ENCODE measurements at regions not wholly inside any gene's neighbourhood (a gene's known extent, or its start where the extent isn't known, plus 50 kb on each side); places are given as distances from the start of the nearest gene placed in this dataset.
A peak's percentile ranks its signal among the peaks of the same experiment; 100 is the strongest.

GRCh38 chr11:69371731-69372588 is 78.0 kb downstream of the MYEOV start:
- Histone ChIP-seq H3K14ac (ENCODE audit: insufficient read length) (no peak overlapping the region), H3K36me3 (ENCODE audit: control insufficient read depth in 2 of 4, insufficient read depth in 4 of 4, low read length in 3 of 4) (no peaks in the 10 kb centered on the region), H2BK12ac (ENCODE audit: low read depth, low read length) (no peak overlapping the region), H3K4me3 (ENCODE audit: extremely low read depth in 1 of 4, insufficient read depth in 2 of 4, low read depth in 3 of 4, low read length in 4 of 4) (no peak overlapping the region), H3K23ac (ENCODE audit: insufficient read length) (no peak overlapping the region), H2BK15ac (ENCODE audit: low read length) (no peak overlapping the region), H3K79me1 (ENCODE audit: low read depth, low read length) (no peaks in the 10 kb centered on the region), H3K27me3 (replicated peaks in 1 of 4; ENCODE audit: control insufficient read depth in 3 of 4, extremely low read depth in 1 of 4, insufficient read depth in 3 of 4, low read length in 3 of 4) (no peaks in the 10 kb centered on the region), H4K91ac (replicated peaks; ENCODE audit: insufficient read length, low read length) (no peak overlapping the region), H4K5ac (ENCODE audit: insufficient read length, low read depth, low read length) (no peak overlapping the region), H4K20me1 (replicated peaks in 1 of 2; ENCODE audit: control insufficient read depth in 1 of 2, insufficient read depth in 2 of 2, low read length in 2 of 2) (no peaks in the 10 kb centered on the region), H4K8ac (ENCODE audit: extremely low read depth, insufficient read depth, low read length) (no peak overlapping the region), H2BK5ac (ENCODE audit: low read depth, low read length) (no peak overlapping the region), H3K27ac (ENCODE audit: low read depth, low read length) (no peak overlapping the region), H2BK20ac (ENCODE audit: low read length) (no peak overlapping the region), H2AFZ (ENCODE audit: low read length) (no peak overlapping the region; the same call in 1 of the 2 replicates), H3K23me2 (ENCODE audit: low read depth, low read length) (no peaks in the 10 kb centered on the region), H3K56ac (replicated peaks; ENCODE audit: insufficient read length, low read depth, low read length) (no peak overlapping the region), H3K9ac (replicated peaks in 1 of 4; ENCODE audit: extremely low read depth in 1 of 4, low read depth in 3 of 4, low read length in 3 of 4) (no peak overlapping the region), H3K4me2 (ENCODE audit: insufficient read depth in 1 of 2, low read depth in 2 of 2, low read length in 2 of 2) (no peak overlapping the region), H3K18ac (ENCODE audit: extremely low read depth, low read length) (no peak overlapping the region), H2BK120ac (replicated peaks; ENCODE audit: low read depth, low read length) (no peak overlapping the region), H2AK5ac (ENCODE audit: low read depth, low read length) (no peak overlapping the region), H3K4ac (replicated peaks; ENCODE audit: insufficient read length, low read depth, low read length) (no peak overlapping the region), H3K79me2 (ENCODE audit: control insufficient read depth in 1 of 2, insufficient read depth in 2 of 2, low read length in 2 of 2) (no peaks in the 10 kb centered on the region), H3K9me3 (ENCODE audit: insufficient read depth in 2 of 2, low read depth in 1 of 2, low read length in 1 of 2) (peaks cover 8 to 12% of the 10 kb centered on the region in 2 experiments; a peak in 3 of 4 replicates), H3K4me1 (replicated peaks in 1 of 4; ENCODE audit: control insufficient read depth in 3 of 4, insufficient read depth in 4 of 4, low read length in 3 of 4) (no peaks in the 10 kb centered on the region; a peak in 1 of 7 replicates)
- FAIRE-seq: no peak
- CTCF ChIA-PET (ENCODE audit: partially characterized antibody): no interaction called here
- peak in 1 of 2 experiments; percentile 32 for DNase-seq (ENCODE audit: low read depth in 1 of 2, low spot score in 2 of 2)
- WGBS, 2 experiments (ENCODE audit: extremely low coverage in 1 of 2, insufficient coverage in 1 of 2, insufficient read length in 1 of 2, insufficient replicate concordance in 2 of 2, low coverage in 1 of 2, low lambda C conversion rate in 2 of 2, missing lambda C conversion rate in 1 of 2): 96% methylated on average over 17 of the region's 17 CpGs; no CpG with 5 or more reads in 1 of the 2 experiments
- POLR2A ChIA-PET (ENCODE audit: partially characterized antibody): no interaction called here
- TF ChIP-seq HDAC6 (IDR thresholded peaks at IDR 0.05; ENCODE audit: low read depth, low read length) (no peak), TCF12 (IDR thresholded peaks at IDR 0.05; ENCODE audit: low read depth, low read length) (no peak), PHF8 (conservative IDR thresholded peaks at IDR 0.05; ENCODE audit: low read depth, low read length) (no peak), E2F6 (IDR thresholded peaks at IDR 0.05) (peak; percentile 61), SP4 (IDR thresholded peaks at IDR 0.05; ENCODE audit: low read length) (no peak), SP1 (IDR thresholded peaks at IDR 0.05; ENCODE audit: low read depth, low read length) (no peak)
- TF ChIP-seq, protein P1, sequence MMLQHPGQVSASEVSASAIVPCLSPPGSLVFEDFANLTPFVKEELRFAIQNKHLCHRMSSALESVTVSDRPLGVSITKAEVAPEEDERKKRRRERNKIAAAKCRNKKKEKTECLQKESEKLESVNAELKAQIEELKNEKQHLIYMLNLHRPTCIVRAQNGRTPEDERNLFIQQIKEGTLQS (IDR thresholded peaks at IDR 0.05; ENCODE audit: insufficient read depth, low read depth, low read length): no peak
- TF ChIP-seq, protein P2, sequence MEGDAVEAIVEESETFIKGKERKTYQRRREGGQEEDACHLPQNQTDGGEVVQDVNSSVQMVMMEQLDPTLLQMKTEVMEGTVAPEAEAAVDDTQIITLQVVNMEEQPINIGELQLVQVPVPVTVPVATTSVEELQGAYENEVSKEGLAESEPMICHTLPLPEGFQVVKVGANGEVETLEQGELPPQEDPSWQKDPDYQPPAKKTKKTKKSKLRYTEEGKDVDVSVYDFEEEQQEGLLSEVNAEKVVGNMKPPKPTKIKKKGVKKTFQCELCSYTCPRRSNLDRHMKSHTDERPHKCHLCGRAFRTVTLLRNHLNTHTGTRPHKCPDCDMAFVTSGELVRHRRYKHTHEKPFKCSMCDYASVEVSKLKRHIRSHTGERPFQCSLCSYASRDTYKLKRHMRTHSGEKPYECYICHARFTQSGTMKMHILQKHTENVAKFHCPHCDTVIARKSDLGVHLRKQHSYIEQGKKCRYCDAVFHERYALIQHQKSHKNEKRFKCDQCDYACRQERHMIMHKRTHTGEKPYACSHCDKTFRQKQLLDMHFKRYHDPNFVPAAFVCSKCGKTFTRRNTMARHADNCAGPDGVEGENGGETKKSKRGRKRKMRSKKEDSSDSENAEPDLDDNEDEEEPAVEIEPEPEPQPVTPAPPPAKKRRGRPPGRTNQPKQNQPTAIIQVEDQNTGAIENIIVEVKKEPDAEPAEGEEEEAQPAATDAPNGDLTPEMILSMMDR (IDR thresholded peaks at IDR 0.05; ENCODE audit: control extremely low read depth in 1 of 3, insufficient read depth in 1 of 3, low read depth in 1 of 3, low read length in 3 of 3): no peak

Measured in H1 (cell line).